Mesenchymal stem cell (in vitro differentiated cells and primary cell): ENCODE measurements at regions not wholly inside any gene's neighbourhood (a gene's known extent, or its start where the extent isn't known, plus 50 kb on each side); places are given as distances from the start of the nearest gene placed in this dataset.
A peak's percentile ranks its signal among the peaks of the same experiment; 100 is the strongest.

ENCODE experiments used
- DNase-seq: peaks from one replicate; pipeline ENCODE4 v3.0.0-alpha.2; 2013
- H2AFZ ChIP-seq: one replicate; pipeline ENCODE4 v1.6.1; 2013; ENCODE audit warnings: low read depth, mild to moderate bottlenecking, control low read depth, inconsistent platforms, low read length, moderate library complexity
- H2AK5ac ChIP-seq: 2 replicates; pipeline ENCODE4 v1.6.1; 2013; ENCODE audit warnings: low read length, moderate library complexity, mild to moderate bottlenecking, inconsistent platforms; ENCODE audit not compliant: severe bottlenecking
- H2BK120ac ChIP-seq: one replicate; pipeline ENCODE4 v1.6.1; 2013; ENCODE audit warnings: low read depth, mild to moderate bottlenecking, inconsistent platforms, low read length, moderate library complexity
- H2BK12ac ChIP-seq, 2 experiments: one replicate each; pipeline ENCODE4 v1.6.1; 2013; ENCODE audit warnings: inconsistent platforms in 2 of 2, low read length in 2 of 2, mild to moderate bottlenecking in 2 of 2, moderate library complexity in 2 of 2, control low read depth in 1 of 2
- H2BK15ac ChIP-seq: one replicate; pipeline ENCODE4 v1.6.1; 2013; ENCODE audit warnings: mild to moderate bottlenecking, low read depth, inconsistent platforms; ENCODE audit not compliant: poor library complexity, severe bottlenecking
- H2BK5ac ChIP-seq: 2 replicates; pipeline ENCODE4 v1.6.1; 2013; ENCODE audit warnings: low read depth, mild to moderate bottlenecking, low read length, control low read depth, inconsistent platforms; ENCODE audit not compliant: poor library complexity, severe bottlenecking
- H3K14ac ChIP-seq, 2 experiments: one replicate each; pipeline ENCODE4 v1.6.1; 2013; ENCODE audit warnings: inconsistent platforms in 2 of 2, low read length in 2 of 2, control low read depth in 1 of 2, mild to moderate bottlenecking in 1 of 2, moderate library complexity in 1 of 2
- H3K18ac ChIP-seq, 2 experiments: one replicate each; pipeline ENCODE4 v1.6.1; 2013; ENCODE audit warnings: inconsistent platforms in 2 of 2, low read length in 2 of 2, control low read depth in 1 of 2, low read depth in 1 of 2, mild to moderate bottlenecking in 1 of 2
- H3K23ac ChIP-seq, 2 experiments: one replicate each; pipeline ENCODE4 v1.6.1; 2013; ENCODE audit warnings: inconsistent platforms in 2 of 2, low read length in 2 of 2, mild to moderate bottlenecking in 2 of 2, moderate library complexity in 2 of 2, control low read depth in 1 of 2
- H3K27ac ChIP-seq: 2 replicates; pipeline ENCODE4 v1.5.1; 2013; ENCODE audit warnings: mild to moderate bottlenecking, moderate library complexity, low read length, control low read depth, inconsistent platforms; ENCODE audit not compliant: poor library complexity, severe bottlenecking
- H3K27me3 ChIP-seq, 2 experiments: 2 replicates each; pipeline versions ENCODE4 v1.6.1 to v1.7.0; 2013; ENCODE audit warnings: low read length in 2 of 2, mild to moderate bottlenecking in 2 of 2, moderate library complexity in 2 of 2, control low read depth in 1 of 2, inconsistent platforms in 1 of 2; ENCODE audit not compliant: control insufficient read depth in 1 of 2, insufficient read depth in 1 of 2
- H3K36me3 ChIP-seq, 2 experiments: 2 replicates each; pipeline versions ENCODE4 v1.6.1 to v1.7.0; 2013; ENCODE audit warnings: low read length in 2 of 2, control low read depth in 1 of 2, inconsistent platforms in 1 of 2, low read depth in 1 of 2, mild to moderate bottlenecking in 1 of 2; ENCODE audit not compliant: insufficient read depth in 2 of 2, control insufficient read depth in 1 of 2
- H3K4ac ChIP-seq, 2 experiments: one replicate each; pipeline ENCODE4 v1.6.1; 2013; ENCODE audit warnings: inconsistent platforms in 2 of 2, low read length in 2 of 2, mild to moderate bottlenecking in 2 of 2, moderate library complexity in 2 of 2, control low read depth in 1 of 2, low read depth in 1 of 2
- H3K4me1 ChIP-seq: 2 replicates; pipeline ENCODE4 v1.6.1; 2013; ENCODE audit warnings: low read depth, low read length, control low read depth; ENCODE audit not compliant: control insufficient read depth, insufficient read depth
- H3K4me2 ChIP-seq: 2 replicates; pipeline ENCODE4 v1.6.1; 2013; ENCODE audit warnings: low read length, mild to moderate bottlenecking, inconsistent platforms; ENCODE audit not compliant: poor library complexity, severe bottlenecking
- H3K4me3 ChIP-seq, 2 experiments: 2 replicates each; pipeline versions ENCODE4 v1.5.1 to v1.7.0; 2013; ENCODE audit warnings: low read length in 2 of 2, mild to moderate bottlenecking in 2 of 2, control low read depth in 1 of 2, low read depth in 1 of 2; ENCODE audit not compliant: insufficient read depth in 1 of 2
- H3K79me1 ChIP-seq: replicated peaks from 2 replicates; pipeline ENCODE4 v1.6.1; 2013; ENCODE audit warnings: mild to moderate bottlenecking, control low read depth, low read length, inconsistent platforms; ENCODE audit not compliant: poor library complexity, severe bottlenecking
- H3K9ac ChIP-seq: 2 replicates; pipeline ENCODE4 v1.7.0; 2013; ENCODE audit warnings: mild to moderate bottlenecking, low read length, moderate library complexity
- H3K9me3 ChIP-seq: 2 replicates; pipeline ENCODE4 v1.7.0; 2013; ENCODE audit warnings: mild to moderate bottlenecking, low read length; ENCODE audit not compliant: control insufficient read depth
- H4K8ac ChIP-seq: one replicate; pipeline ENCODE4 v1.6.1; 2013; ENCODE audit warnings: inconsistent platforms, mild to moderate bottlenecking, low read length, moderate library complexity
- H4K91ac ChIP-seq: one replicate; pipeline ENCODE4 v1.6.1; 2013; ENCODE audit warnings: mild to moderate bottlenecking, low read length, inconsistent platforms
- WGBS: methylation state at CpG from one replicate; pipeline ENCODE4 v1.1.7; 2013; ENCODE audit warnings: mixed read lengths; 5-methylcytosine and 5-hydroxymethylcytosine counted together

DNA sequence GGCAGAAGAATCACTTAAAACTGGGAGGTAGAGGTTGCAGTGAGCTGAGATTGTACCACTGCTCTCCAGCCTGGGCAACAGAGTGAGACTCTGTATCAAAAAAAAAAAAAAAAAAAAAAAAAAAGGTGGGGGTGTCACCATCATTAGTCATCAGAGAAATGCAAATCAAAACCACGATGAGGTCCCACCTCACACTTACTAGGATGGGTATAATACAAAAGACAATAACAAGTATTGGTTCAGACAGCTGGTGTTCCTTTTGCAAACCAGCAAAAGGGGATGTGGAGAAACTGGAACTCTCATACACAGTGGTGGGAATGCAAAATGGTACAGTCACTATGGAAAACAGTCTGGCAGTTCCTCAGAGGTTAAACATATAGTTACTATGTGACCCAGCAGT, 78.7 kb upstream of the TSC22D2 start:
- Histone ChIP-seq H3K4ac (no peak overlapping the region), H3K14ac (no peak overlapping the region), H2BK15ac (no peak overlapping the region), H2AK5ac (no peak overlapping the region), H3K9ac (no peak overlapping the region), H3K27ac (no peak overlapping the region), H3K79me1 (no peaks in the 10 kb centered on the region), H3K23ac (no peak overlapping the region), H3K36me3 (no peaks in the 10 kb centered on the region), H3K27me3 (no peaks in the 10 kb centered on the region), H3K4me2 (no peak overlapping the region), H3K9me3 (no peaks in the 10 kb centered on the region), H3K4me1 (peaks cover 4% of the 10 kb centered on the region), H2BK12ac (no peak overlapping the region), H3K18ac (no peak overlapping the region), H4K91ac (no peak overlapping the region), H4K8ac (no peak overlapping the region), H2BK120ac (no peak overlapping the region), H2AFZ (no peak overlapping the region), H2BK5ac (no peak overlapping the region), H3K4me3 (no peak overlapping the region)
- DNase-seq, result no peak
- WGBS, result no CpG with 5 or more reads among the region's 1 CpG

DNA sequence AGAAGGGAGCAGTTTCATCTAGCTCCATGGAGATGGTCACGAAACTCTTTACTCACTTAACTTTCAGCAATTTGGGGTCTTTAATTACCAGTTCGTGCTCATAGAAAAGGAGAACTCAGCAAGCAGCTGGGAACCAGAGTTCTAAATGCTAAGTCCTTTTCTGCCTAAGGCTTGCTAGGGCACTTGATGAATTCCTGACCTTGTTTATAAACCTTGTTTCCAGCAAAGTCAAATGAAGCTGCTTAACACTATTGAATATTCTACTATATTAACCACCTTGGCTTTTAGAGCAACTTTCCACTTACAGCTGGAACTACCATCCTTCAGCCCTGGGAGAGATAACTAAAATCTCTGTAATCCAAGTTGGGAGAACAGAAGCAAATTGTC, 79.5 kb upstream of the TSC22D2 start:
- no peak overlapping the region for H3K14ac ChIP-seq
- H2BK5ac ChIP-seq, result no peak overlapping the region
- H3K18ac ChIP-seq, result no peak overlapping the region
- H4K91ac ChIP-seq, result no peak overlapping the region
- no peak overlapping the region for H3K4ac ChIP-seq
- no peak overlapping the region for H3K4me3 ChIP-seq
- H2AK5ac ChIP-seq, result peak overlapping the region; percentile 9
- no peak for DNase-seq
- H2AFZ ChIP-seq, result no peak overlapping the region
- H3K36me3 ChIP-seq, result no peaks in the 10 kb centered on the region
- H3K9ac ChIP-seq, result no peak overlapping the region
- peaks cover 4% of the 10 kb centered on the region for H3K4me1 ChIP-seq
- H3K4me2 ChIP-seq, result no peak overlapping the region
- no peaks in the 10 kb centered on the region for H3K27me3 ChIP-seq
- H4K8ac ChIP-seq, result no peak overlapping the region
- no peak overlapping the region for H3K23ac ChIP-seq
- 92% methylated on average over 2 of the region's 2 CpGs for WGBS
- H3K9me3 ChIP-seq, result no peaks in the 10 kb centered on the region
- no peaks in the 10 kb centered on the region for H3K79me1 ChIP-seq
- H2BK120ac ChIP-seq, result no peak overlapping the region
- no peak overlapping the region for H3K27ac ChIP-seq
- no peak overlapping the region for H2BK12ac ChIP-seq
- no peak overlapping the region for H2BK15ac ChIP-seq

DNA sequence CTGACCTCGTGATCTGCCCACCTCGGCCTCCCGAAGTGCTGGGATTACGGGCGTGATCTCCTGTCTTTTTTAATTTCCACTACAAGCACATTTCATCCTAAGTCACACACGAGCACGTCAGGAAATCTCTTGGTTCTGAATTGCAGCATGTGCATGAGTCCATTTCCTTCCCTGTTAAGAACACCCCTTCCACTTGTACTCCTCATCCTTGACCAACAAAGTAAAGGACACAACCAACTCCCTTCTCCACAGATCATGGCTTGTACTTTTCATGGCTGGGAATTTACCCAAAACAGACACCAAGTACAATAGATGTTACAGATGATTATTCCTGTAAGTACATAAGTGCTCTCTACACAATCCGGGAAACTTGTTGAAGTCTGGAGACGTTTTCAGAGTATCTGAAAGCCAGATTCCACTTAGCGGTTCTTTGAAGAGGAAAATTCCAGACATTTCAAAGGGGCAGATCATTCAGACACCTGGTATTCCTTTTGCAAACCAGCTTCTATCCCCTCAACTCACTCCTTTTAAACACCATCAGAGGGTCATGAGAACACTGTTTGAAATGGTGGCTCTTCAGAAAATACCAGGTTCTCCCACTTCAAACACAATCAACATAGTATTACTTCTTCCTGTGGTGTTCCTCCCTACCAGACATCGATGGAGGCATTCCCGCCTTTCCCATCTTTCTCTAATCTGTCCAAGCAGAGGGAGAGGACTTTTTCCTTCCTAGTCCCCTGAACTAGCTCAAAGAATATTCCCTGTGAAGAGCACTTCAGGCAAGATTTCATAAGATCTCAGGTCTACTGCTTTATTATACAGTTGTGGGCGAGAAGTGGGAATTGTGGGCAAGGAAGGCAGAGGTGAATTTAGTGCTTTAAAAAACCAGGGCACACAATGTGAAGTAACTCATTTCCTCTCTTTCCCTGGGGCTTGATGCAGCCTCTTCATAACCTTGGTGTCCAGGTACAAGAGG, 80.1 kb upstream of the TSC22D2 start:
- no peaks in the 10 kb centered on the region for H3K9me3 ChIP-seq
- 75% methylated on average over 13 of the region's 13 CpGs for WGBS
- no peak overlapping the region for H2BK15ac ChIP-seq
- no peak overlapping the region for H3K27ac ChIP-seq
- H2BK5ac ChIP-seq, result no peak overlapping the region
- H4K91ac ChIP-seq, result no peak overlapping the region
- peak overlapping the region in 1 of 2 experiments; percentile 66 for H2BK12ac ChIP-seq
- H3K79me1 ChIP-seq, result no peaks in the 10 kb centered on the region
- no peak overlapping the region for H3K4ac ChIP-seq
- DNase-seq, result peak; percentile 38
- H3K14ac ChIP-seq, result no peak overlapping the region
- H3K4me3 ChIP-seq, result no peak overlapping the region
- H2BK120ac ChIP-seq, result no peak overlapping the region
- no peak overlapping the region for H2AFZ ChIP-seq
- H3K9ac ChIP-seq, result no peak overlapping the region
- H3K36me3 ChIP-seq, result no peaks in the 10 kb centered on the region
- H4K8ac ChIP-seq, result peak overlapping the region; percentile 37
- no peaks in the 10 kb centered on the region for H3K27me3 ChIP-seq
- no peak overlapping the region for H3K23ac ChIP-seq
- H3K4me1 ChIP-seq, result peaks cover 3% of the 10 kb centered on the region
- no peak overlapping the region for H3K4me2 ChIP-seq
- peak overlapping the region; percentile 59 for H2AK5ac ChIP-seq
- peak overlapping the region in 1 of 2 experiments; percentile 33 for H3K18ac ChIP-seq

DNA sequence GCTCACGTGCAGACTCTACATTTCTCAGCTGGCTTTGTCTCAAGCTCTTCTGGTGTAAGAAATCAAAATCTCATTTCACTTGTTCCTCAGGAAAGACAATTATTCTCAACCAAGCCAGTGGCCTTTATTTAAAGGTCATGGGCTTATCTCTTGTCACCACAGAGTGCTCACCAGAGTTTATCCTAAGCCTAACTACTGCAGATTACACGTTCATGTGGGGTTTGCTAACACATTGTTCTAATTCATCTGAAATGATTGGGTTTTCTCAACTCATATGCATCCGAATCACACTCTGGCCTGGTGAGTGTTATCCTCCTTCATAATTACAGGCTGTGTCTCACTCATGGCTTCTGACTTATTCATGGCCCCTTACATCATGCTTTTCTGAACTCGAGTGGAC, 83.3 kb upstream of the TSC22D2 start:
- Histone ChIP-seq H2AK5ac (no peak overlapping the region), H3K36me3 (no peaks in the 10 kb centered on the region), H3K4ac (no peak overlapping the region), H3K27ac (no peak overlapping the region), H3K9me3 (no peaks in the 10 kb centered on the region), H3K79me1 (no peaks in the 10 kb centered on the region), H3K27me3 (no peaks in the 10 kb centered on the region), H2BK120ac (no peak overlapping the region), H3K9ac (no peak overlapping the region), H3K4me1 (no peaks in the 10 kb centered on the region), H3K14ac (no peak overlapping the region), H3K18ac (no peak overlapping the region), H3K4me3 (no peak overlapping the region), H3K23ac (no peak overlapping the region), H2BK15ac (no peak overlapping the region), H4K8ac (no peak overlapping the region), H2AFZ (no peak overlapping the region), H4K91ac (peak overlapping the region; percentile 15), H2BK5ac (no peak overlapping the region), H3K4me2 (no peak overlapping the region), H2BK12ac (peak overlapping the region in 1 of 2 experiments; percentile 80)
- WGBS, result 71% methylated on average over 4 of the region's 4 CpGs
- no peak for DNase-seq
